GM12878 (cell line): ENCODE measurements at regions not wholly inside any gene's neighbourhood (a gene's known extent, or its start where the extent isn't known, plus 50 kb on each side); places are given as distances from the start of the nearest gene placed in this dataset.

ENCODE experiments used
- ATAC-seq: fragments of 200-7000 bp; cut with Tn5 transposase; 3 replicates; pipeline ENCODE4 v1.9.1; 2020; ENCODE audit warnings: mild to moderate bottlenecking, moderate library complexity
- BruUV-seq: library from RNA; stranded (reverse); fragments of 400-500 nt; replicated peaks from 2 replicates; lab custom pipeline; 2021; lab: Mats Ljungman, UMichigan
- CTCF ChIA-PET: fragments of 300-600 bp; sonication (Branson Sonifier 250); formaldehyde crosslinking; extraction: SDS; loops from one replicate; lab custom pipeline; 2021; ENCODE audit warnings: inconsistent platforms; lab: Yijun Ruan, JAX
- POLR2A ChIA-PET: fragments of 350-600 bp; formaldehyde crosslinking; extraction: SDS; loops from one replicate; lab custom pipeline; 2021; ENCODE audit warnings: inconsistent platforms; lab: Charles Lee
- RAD21 ChIA-PET: fragments of 300-600 bp; sonication (Branson Sonifier 250); formaldehyde crosslinking; loops from one replicate; lab custom pipeline; 2023; ENCODE audit warnings: antibody characterized with exemption; ENCODE audit not compliant: unreplicated experiment; lab: Charles Lee
- SMC1A ChIA-PET: fragments of 300-600 bp; sonication (Branson Sonifier 250); formaldehyde crosslinking; loops from one replicate; lab custom pipeline; 2023; ENCODE audit not compliant: unreplicated experiment, uncharacterized antibody; lab: Charles Lee
- DNase-seq: peaks from one replicate; pipeline ENCODE4 v3.0.0-alpha.2; 2011; ENCODE audit warnings: low read depth, low spot score
- FAIRE-seq: peaks from 3 replicates; lab custom pipeline; 2011; peaks lifted over from hg19 to GRCh38; lab: Jason Lieb, UNC
- H2AFZ ChIP-seq: 2 replicates; pipeline ENCODE4 v1.6.0; 2011; ENCODE audit warnings: low read depth, low read length, control low read depth; ENCODE audit not compliant: control insufficient read depth
- H3K27ac ChIP-seq: 2 replicates; pipeline ENCODE4 v1.5.1; 2011; ENCODE audit warnings: control low read depth; ENCODE audit not compliant: control insufficient read depth, insufficient read depth
- H3K27me3 ChIP-seq, 2 experiments: replicated peaks in 1 of 2; 2 replicates each; pipeline versions ENCODE4 v1.6.0 to v1.6.1; 2011; ENCODE audit warnings: low read length in 1 of 2; ENCODE audit not compliant: control insufficient read depth in 2 of 2, insufficient read depth in 2 of 2
- H3K36me3 ChIP-seq, 2 experiments: 2 replicates each; pipeline ENCODE4 v1.5.1; 2011; ENCODE audit warnings: low read length in 1 of 2; ENCODE audit not compliant: control insufficient read depth in 2 of 2, insufficient read depth in 2 of 2
- H3K4me1 ChIP-seq: 2 replicates; pipeline ENCODE4 v1.6.1; 2011; ENCODE audit warnings: mild to moderate bottlenecking, low read length, moderate library complexity, mixed read lengths; ENCODE audit not compliant: control insufficient read depth, insufficient read depth
- H3K4me2 ChIP-seq: 2 replicates; pipeline ENCODE4 v1.6.0; 2011; ENCODE audit warnings: control low read depth; ENCODE audit not compliant: control insufficient read depth, insufficient read depth
- H3K4me3 ChIP-seq: fragments of 200-600 bp; sonication (generic); 2 replicates; pipeline ENCODE4 v1.5.1; 2016
- H3K79me2 ChIP-seq: 2 replicates; pipeline ENCODE4 v1.6.0; 2011; ENCODE audit warnings: low read length; ENCODE audit not compliant: control insufficient read depth, insufficient read depth
- H3K9ac ChIP-seq: 2 replicates; pipeline ENCODE4 v1.8.0; 2011; ENCODE audit warnings: low read length, control low read depth, mixed read lengths; ENCODE audit not compliant: control insufficient read depth, insufficient read depth
- H3K9me3 ChIP-seq: replicated peaks from 3 replicates; pipeline ENCODE4 v1.5.1; 2011; ENCODE audit warnings: mild to moderate bottlenecking, low read length; ENCODE audit not compliant: control insufficient read depth, insufficient read depth
- H4K20me1 ChIP-seq: 2 replicates; pipeline ENCODE4 v1.6.0; 2011; ENCODE audit not compliant: control insufficient read depth, insufficient read depth
- BHLHE40 ChIP-seq, 2 experiments: fragments of 450-650 bp in 1 of 2; IDR thresholded peaks; 2 replicates each; pipeline ENCODE4 v1.6.1; 2011 to 2017; ENCODE audit warnings: low read depth in 2 of 2, borderline replicate concordance in 1 of 2, improper control_type of control experiment in 1 of 2, low read length in 1 of 2, mild to moderate bottlenecking in 1 of 2
- WGBS: methylation state at CpG from one replicate; pipeline ENCODE4 v1.1.6; 2016; ENCODE audit warnings: low lambda C conversion rate; ENCODE audit not compliant: insufficient replicate concordance, insufficient coverage; ENCODE audit errors: missing lambda C conversion rate; 5-methylcytosine and 5-hydroxymethylcytosine counted together
- in situ Hi-C: fragments of 300-500 bp; cut with MboI; formaldehyde crosslinking; loops from 9 replicates; pipeline ENCODE4 v1.14.3; 2018; ENCODE audit warnings: mixed read lengths
- intact Hi-C: fragments of 100-400 bp; cut with micrococcal nuclease; formaldehyde crosslinking; loops from one replicate; pipeline ENCODE4 v1.14.2; 2022; ENCODE audit not compliant: unreplicated experiment
- TF ChIP-seq, protein P1 (sequence below): IDR thresholded peaks from 2 replicates; pipeline ENCODE4 v1.6.1; 2012; ENCODE audit warnings: improper control_type of control experiment, low read depth, low read length; ENCODE audit not compliant: insufficient replicate concordance
- TF ChIP-seq, protein P2 (sequence below): fragments of 450-650 bp; IDR thresholded peaks from 2 replicates; pipeline ENCODE4 v1.6.1; 2014; ENCODE audit warnings: mild to moderate bottlenecking

DNA sequence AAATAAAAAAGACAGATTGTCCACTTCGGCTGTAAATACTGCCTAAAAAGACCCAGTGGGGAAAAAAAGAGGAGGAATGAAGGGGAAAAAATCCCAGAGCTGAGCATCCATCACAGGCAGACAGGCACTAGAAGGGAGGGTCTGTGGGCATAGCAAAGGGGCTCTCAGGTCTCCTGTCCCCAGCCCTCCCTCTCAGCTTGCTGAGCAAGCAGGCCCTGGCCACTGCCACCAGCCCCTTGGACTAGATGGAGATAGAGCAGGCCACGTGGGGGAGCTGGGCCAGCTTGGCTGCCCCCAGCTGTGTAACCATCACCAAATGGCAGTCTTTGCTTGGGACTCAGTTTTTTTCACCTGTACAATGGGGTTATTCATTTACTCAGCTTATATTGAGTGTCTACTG lies 141.6 kb upstream of the UNC5B start (continued):
- TF ChIP-seq, protein P1, sequence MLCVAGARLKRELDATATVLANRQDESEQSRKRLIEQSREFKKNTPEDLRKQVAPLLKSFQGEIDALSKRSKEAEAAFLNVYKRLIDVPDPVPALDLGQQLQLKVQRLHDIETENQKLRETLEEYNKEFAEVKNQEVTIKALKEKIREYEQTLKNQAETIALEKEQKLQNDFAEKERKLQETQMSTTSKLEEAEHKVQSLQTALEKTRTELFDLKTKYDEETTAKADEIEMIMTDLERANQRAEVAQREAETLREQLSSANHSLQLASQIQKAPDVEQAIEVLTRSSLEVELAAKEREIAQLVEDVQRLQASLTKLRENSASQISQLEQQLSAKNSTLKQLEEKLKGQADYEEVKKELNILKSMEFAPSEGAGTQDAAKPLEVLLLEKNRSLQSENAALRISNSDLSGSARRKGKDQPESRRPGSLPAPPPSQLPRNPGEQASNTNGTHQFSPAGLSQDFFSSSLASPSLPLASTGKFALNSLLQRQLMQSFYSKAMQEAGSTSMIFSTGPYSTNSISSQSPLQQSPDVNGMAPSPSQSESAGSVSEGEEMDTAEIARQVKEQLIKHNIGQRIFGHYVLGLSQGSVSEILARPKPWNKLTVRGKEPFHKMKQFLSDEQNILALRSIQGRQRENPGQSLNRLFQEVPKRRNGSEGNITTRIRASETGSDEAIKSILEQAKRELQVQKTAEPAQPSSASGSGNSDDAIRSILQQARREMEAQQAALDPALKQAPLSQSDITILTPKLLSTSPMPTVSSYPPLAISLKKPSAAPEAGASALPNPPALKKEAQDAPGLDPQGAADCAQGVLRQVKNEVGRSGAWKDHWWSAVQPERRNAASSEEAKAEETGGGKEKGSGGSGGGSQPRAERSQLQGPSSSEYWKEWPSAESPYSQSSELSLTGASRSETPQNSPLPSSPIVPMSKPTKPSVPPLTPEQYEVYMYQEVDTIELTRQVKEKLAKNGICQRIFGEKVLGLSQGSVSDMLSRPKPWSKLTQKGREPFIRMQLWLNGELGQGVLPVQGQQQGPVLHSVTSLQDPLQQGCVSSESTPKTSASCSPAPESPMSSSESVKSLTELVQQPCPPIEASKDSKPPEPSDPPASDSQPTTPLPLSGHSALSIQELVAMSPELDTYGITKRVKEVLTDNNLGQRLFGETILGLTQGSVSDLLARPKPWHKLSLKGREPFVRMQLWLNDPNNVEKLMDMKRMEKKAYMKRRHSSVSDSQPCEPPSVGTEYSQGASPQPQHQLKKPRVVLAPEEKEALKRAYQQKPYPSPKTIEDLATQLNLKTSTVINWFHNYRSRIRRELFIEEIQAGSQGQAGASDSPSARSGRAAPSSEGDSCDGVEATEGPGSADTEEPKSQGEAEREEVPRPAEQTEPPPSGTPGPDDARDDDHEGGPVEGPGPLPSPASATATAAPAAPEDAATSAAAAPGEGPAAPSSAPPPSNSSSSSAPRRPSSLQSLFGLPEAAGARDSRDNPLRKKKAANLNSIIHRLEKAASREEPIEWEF = no peak

DNA sequence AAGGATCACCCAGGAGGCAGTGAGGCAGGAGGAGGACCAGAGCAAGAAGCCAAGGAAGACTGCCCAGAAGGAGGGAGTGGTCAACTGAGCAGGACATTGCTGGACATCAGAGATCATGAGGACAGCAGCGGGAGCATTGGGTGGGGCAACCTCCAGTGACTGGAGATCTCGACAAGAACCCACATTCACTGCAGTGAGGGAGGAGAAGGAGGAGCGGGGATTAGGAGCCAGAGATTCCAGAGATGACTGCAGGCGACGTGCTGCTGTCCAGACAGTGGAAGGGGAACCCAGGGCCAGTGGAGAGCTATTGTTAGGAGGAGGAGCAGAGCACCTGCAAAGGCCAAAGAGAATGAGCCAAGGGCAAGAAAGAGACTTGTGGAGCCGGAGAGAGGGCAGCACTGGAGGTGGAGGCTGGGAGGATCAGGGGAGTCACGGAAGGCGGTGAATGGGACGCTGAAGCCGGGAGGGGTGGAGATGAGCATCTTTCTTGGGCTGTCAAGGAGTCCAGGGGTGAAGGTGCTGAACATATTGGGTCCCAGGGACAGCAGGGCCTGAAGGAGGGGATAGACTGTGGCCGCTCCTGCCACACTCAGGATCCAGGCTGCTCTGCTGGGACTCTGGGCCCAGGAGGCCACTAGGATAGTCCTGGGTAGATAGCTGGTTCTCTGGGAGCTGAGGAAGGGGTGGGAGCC lies 140.1 kb upstream of the UNC5B start:
- no peaks in the 10 kb centered on the region for H3K36me3 ChIP-seq
- 13% methylated on average over 11 of the region's 11 CpGs for WGBS
- SMC1A ChIA-PET = no interaction called here
- no peaks in the 10 kb centered on the region; the same call in 1 of the 2 replicates for H4K20me1 ChIP-seq
- no peak overlapping the region for H2AFZ ChIP-seq
- H3K79me2 ChIP-seq = no peaks in the 10 kb centered on the region
- ATAC-seq (no peak), FAIRE-seq (no peak), DNase-seq (no peak)
- CTCF ChIA-PET = no interaction called here
- peaks cover 0 to 6% of the 10 kb centered on the region in 2 experiments; a peak in 3 of 4 replicates for H3K27me3 ChIP-seq
- H3K9ac ChIP-seq = no peak overlapping the region
- no TSS peak for BruUV-seq
- in situ Hi-C loops (no loop called here), intact Hi-C loops (no loop called here)
- no peaks in the 10 kb centered on the region for H3K4me1 ChIP-seq
- TF ChIP-seq BHLHE40 (IDR thresholded peaks at IDR 0.05; ENCODE audit: borderline replicate concordance in 1 of 2, low read depth in 2 of 2, low read length in 1 of 2) = no peak
- TF ChIP-seq, protein P2, sequence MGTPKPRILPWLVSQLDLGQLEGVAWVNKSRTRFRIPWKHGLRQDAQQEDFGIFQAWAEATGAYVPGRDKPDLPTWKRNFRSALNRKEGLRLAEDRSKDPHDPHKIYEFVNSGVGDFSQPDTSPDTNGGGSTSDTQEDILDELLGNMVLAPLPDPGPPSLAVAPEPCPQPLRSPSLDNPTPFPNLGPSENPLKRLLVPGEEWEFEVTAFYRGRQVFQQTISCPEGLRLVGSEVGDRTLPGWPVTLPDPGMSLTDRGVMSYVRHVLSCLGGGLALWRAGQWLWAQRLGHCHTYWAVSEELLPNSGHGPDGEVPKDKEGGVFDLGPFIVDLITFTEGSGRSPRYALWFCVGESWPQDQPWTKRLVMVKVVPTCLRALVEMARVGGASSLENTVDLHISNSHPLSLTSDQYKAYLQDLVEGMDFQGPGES = no peak
- H3K9me3 ChIP-seq = no peaks in the 10 kb centered on the region
- H3K4me3 ChIP-seq = no peak overlapping the region
- H3K4me2 ChIP-seq = no peak overlapping the region
- POLR2A ChIA-PET = no interaction called here
- H3K27ac ChIP-seq = no peak overlapping the region
- RAD21 ChIA-PET = no interaction called here
